Nucleus accumbens (tissue), 56 donors: ENCODE measurements at regions not wholly inside any gene's neighbourhood (a gene's known extent, or its start where the extent isn't known, plus 50 kb on each side); places are given as distances from the start of the nearest gene placed in this dataset.
"Not testable (repeated sequence)": the region's sequence is repeated elsewhere in the genome, so short reads cannot be mapped to it uniquely, and the experiment has no call there.

Experiments
- DNase-seq, 56 donors: peaks; one replicate each; lab custom pipeline; 2025; lab: John Stamatoyannopoulos, UW

DNA sequence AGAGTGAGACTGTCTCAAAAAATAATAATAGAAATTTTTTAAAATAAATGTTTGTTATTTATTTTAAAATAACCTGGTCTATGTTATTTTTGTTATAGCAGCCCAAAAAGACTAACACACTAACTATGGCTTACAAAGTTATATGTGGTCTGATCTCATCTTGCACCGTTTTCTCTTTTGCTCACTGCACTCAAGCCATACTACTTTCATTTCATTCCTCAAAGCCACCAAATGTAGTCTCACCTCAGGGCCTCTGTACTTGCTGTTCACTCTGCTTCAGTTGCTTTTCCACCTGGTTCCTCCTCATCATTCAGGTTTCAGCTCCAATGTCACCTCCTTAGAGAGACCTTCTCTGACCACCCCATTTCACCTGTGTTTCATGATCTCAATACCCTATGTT is 55.2 kb upstream of the MDM1 start:
- no peak for DNase-seq

DNA sequence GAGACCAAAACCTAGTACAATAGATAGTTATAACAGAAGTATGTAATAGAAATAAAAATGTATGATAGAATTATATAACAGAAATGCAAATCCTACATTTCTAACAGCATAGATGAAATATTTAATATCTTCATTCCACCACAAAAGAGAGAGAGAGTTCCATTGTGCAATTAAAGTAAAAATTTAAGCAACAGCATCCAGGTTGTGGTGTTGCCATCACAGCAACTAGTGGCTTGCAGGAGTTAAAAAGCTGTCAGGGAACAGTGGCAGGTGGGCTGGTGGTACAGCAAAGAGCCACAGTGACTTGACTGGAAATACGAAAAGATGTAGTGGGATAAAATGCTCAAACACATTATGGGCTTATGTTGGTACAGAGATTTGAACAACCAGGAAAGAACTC is 57.1 kb upstream of the MDM1 start:
- no peak for DNase-seq

DNA sequence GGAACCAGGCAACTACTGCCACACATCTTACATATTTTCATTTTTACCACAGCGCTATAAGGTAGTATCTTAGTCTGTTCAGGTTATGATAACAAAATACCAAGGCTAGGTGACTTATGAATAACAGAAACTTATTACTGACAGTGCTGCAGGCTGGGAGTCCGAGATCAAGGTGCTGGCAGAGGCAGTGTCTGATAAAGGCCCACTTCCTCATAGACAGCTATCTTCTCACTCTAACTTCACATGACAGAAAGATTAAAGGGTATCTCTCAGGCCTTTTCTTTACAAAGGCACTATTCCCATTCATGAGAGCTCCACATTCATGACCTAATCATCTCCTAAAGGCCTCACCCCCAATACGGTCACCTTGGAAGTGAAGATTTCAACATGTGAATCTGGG is 59.8 kb upstream of the MDM1 start:
- DNase-seq: no peak

DNA sequence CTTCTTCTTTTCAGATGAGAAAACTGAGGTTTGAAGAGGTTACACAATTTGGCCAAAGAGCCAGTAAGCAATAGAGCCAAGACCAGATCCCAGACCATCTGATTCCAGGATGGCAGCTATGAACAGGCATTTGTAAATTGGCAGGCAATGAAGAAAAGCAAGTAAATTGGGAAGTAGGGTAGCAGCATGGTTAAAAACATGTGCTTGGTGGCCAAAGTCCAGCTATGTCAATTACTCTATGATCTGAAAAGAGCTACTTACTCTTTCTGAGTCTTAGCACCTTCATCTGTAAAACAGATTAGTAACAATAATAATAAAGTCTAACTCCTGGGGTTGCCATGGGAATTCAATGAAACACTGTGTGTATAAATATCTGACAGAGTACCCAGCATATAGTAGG is 60.2 kb upstream of the MDM1 start:
- no peak for DNase-seq

DNA sequence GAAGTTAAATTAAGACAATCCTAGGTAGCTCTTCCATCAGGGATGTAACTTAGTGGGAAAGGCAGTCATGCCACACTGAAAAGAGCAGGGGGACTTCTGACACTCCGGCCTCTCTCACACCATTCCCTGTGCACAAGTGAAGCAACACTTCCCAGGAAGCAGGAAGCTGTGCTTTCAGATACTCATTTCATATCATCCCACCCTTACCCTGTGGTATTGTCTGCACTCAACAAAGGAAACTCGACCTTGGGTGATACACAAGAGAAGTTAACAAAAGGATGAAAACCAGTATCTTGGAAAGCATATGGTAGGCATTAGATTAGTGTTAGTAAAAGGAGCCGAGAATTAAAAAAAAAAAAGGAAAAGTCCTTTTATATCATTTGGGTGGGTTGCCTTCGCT is 61.3 kb upstream of the MDM1 start:
- no peak for DNase-seq

DNA sequence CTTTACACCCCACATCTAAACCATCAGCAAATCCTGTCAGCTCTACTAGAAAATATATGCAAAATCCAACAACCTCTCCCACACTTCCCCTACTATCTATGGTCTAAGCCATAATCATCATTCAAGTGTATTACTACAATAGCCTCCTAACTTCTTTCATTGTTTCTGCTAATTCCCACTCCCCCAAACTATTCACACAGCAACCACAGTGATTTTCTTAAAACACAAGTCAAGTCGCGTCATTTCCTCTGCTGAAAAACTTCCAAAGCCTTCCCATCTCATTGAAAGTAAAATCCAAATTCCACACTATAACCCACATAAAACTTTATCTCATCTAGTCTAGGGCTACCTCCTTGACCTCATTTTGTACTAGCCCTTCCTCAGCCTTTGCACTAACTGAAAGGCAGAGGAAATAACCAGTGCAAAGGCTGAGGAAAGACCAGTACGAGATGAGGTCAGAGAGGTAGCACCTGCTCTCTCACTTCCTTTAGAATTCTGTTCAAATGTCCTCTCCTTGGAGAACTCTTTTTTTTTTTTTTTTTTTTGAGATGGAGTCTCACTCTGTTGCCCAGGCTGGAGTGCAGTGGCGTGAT is 65.5 kb upstream of the MDM1 start:
- no peak for DNase-seq

DNA sequence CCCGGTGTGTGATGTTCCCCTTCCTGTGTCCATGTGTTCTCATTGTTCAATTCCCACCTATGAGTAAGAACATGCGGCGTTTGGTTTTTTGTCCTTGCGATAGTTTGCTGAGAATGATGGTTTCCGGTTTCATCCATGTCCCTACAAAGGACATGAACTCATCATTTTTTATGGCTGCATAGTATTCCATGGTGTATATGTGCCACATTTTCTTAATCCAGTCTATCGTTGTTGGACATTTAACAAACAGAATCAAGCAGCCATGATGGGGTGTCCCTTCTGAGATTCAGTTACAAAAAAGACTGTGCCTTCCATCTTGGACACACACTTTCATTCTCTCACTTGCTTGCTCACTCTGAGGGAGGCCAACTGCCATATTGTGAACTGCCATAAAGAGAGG is 66.5 kb upstream of the MDM1 start:
- not testable (repeated sequence) for DNase-seq

DNA sequence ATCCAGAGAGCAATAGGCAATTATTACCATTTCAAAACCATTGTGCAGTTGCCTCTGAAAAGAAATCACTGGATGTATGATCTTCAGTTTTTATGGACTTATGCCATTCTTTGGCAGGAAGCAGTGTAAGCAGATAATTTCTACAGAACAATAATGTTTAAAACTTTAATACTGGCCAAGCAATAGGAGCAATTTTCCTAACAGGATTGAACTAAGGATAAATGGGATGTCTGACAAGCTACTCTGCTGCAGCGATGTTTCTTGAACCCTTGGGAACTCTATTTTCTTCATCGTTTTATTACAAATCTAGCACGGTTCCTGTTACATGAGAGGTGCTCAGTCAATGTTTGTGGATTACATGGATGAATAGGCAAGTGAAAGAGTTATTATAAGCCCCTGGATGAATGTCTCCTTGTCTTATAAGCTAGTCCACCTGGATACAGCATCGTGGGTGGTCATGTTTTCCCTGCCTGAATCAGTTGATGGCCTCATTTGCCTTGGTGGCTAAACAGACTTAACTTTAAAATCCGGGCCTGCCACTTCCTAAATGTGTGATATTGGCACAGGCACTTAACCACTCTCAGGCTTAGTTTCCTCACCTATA is 68.2 kb upstream of the MDM1 start:
- no peak for DNase-seq

DNA sequence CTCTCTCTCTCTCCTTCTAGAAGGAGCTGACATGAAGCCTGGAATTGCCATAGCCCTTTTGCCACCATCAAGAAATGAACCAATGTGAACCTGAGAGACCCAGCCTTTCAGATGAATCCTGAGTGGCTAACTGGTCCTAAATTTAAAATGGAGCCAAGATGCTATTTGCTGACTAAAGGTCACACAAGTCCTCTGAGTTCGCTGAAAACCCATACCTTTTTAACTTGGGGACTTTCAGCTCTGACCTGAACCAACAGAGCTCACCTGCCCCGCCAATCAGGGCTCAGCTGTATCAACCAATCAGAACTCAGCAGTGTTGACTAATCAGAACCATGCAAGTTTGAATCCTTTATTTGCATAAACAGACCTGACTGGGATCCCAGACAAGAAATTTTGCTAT is 70.3 kb upstream of the MDM1 start:
- no peak for DNase-seq

DNA sequence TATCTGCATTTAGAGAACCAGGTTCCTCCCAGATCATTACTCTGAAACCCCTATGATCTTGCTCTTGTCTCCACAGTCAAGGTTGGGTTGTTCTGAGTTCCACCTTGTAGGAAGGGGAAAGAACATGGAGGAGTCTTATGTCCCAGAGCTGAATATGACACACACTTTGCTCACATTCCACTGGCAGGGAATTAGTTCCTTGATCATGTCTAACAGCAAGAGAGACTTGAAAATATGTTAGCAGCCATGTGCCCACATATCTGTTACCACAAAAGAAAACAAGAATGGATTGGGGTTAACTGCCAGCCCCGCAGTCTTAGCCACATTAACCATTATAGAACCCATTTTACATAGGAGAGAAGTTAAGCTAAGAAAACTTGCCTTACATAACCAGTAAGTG is 71.1 kb upstream of the MDM1 start:
- no peak for DNase-seq

DNA sequence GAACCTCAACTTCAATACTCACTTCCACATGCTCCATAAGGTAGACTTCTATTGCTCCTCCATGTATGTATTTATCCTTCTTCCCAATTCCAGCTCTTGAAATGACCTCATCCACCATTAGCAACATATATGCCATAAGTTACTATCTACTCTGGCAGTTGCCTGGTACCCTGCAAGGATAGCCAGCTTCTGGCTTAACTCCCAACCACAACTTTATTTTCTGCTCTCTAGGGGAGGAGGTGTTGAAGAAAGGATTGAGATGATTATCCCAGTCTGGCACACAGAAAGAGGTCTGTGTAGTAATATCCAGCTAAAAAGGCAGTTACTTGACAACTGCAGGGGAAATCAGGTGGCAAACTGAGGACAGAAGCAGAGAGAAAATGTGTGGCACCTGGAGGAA is 71.5 kb upstream of the MDM1 start:
- no peak for DNase-seq

DNA sequence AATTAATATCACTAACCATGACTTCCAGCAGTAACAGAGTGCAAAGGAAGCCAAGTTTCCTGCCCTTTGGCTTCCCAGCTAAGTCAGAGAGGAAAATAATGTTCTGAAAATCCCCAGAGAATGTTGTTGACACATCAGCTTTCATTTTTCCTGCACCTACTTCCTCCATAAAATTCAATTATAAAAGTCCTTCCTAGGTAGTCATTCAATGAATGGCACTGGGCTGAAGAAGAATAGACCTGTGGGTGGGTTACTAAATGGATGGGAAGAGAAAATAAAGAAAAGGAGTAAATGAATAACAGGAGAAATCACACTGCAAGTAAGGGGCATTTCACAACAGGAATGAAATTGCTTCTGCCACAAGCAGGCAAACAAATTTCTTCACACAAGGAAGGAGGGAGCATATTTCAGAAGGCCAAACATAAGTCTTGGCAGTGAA is 73.2 kb upstream of the MDM1 start:
- no peak for DNase-seq

DNA sequence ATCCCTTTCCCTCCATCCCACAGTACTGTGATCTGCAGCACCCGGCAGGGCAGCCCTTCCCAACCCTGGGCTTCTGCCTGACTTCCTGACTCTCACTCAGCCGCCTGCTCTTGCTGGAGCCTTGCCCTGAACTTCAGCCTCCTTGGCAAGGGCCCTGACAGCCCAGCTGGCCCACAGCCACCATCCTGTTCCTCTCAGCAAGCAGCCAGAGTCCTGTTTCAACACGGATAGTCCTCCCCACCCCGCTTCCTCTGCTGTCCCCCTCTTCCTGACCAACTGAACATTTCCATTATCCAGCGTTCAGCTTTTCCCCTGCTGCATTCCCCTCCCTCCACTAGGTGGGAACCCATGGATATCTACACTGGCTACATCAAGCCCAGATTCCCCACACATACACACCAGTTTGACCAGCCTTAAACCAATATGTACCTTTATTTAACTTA is 74.0 kb upstream of the MDM1 start:
- DNase-seq: peak in 50 of 56 donors; percentile 2 to 74 (median 34)

DNA sequence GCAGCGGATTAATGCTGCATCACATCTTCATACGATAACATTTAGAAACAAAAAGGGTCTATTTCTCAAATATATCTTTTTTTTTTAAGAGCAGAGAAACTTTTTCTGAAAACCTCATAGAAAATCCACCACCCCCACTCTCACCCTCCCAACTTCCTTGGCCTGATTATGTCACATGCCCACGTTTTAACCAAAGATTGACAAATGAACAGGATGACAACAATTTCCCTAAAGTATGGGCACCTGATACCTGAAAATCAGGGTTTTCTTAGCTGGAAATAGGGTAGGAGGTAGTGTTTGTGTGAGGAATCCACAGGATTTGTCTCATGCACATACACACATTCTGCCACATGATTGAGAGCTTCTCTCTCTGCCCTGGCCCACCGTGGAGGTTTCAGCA is 74.7 kb upstream of the MDM1 start:
- DNase-seq: no peak

DNA sequence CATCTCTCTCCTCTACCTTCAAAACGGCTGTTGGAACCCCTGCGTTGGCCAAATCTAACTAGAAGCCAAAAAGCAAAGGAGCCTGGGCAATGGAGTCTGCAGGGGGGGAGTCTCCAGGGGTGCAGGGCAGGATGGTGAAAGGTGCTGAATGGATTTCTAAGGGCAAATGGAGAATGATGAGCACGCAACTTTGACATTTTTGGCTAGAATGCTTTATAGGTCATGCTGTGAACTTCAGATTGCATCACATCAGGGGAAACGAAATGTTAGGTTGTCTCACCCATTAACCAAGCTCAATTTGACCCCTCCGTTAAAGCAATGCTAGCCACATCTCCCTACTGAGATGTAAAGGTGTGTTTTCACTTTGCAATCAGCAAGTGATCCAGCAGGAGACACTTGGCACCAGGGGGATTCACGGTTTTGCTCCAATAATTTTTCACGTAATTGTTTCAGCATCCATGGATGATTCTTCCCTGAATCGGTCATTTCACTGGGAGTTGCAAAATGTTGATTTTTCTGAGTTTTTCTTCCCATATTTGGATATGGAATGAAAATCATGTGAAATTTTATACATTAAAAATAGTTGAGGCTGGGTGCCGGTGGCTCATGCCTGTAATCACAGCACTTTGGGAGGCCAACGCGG is 78.0 kb upstream of the MDM1 start:
- DNase-seq: no peak

DNA sequence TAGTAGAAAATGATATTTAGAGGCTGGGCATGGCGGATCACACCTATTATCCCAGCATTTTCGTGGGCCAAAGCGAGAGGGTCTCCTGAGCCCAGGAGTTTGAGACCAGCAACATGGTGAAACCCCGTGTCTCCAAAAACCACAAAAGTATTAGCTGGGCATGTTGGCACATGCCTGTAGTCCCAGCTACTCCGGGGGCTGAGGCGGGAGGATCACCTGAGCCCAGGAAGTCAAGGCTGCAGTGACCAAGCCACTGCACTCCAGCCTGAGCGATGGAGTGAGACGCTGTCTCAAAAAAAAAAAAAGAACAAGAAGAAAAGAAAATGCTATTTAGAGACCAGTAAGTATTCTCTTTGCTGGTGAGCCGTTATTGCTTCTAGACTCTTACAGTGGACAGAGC is 79.2 kb upstream of the MDM1 start:
- no peak for DNase-seq

DNA sequence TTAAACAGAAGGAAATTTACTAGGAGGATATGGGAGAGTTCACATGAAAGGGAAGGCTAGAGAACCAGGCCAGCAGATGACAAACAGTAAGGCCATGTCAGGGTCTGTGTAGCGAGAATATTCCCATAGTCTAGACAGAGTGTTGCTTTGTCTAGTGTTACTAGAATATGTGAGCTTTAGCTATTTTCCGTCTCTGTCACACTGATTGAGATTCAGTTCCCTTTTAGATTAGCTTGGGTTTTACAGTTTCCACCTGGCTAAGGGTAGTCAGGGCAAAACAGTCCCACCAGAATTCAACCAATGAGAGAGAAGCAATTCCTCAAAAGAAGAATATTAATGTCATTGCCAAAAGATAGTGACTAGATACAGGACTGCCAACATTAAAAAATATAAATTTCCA is 82.8 kb upstream of the MDM1 start:
- no peak for DNase-seq

DNA sequence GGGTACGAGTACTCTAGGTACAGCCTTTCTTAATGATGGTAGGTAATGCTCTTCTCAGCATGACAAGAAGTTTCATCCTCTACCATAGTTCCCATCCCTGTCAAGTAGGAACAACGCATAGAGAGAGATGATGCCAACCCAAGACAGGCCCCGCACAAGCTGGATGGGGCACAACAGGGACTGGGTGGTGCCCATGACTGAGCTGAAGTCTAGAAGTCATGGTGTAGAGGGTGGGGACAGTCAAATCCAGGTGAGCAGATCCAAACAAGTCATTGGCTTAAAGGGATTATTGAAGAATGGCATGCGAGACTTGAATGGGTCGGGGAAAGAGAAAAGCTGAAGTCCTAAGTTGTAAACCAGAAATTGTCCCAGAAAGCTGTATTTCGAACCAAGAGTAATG is 84.2 kb upstream of the MDM1 start:
- no peak for DNase-seq

DNA sequence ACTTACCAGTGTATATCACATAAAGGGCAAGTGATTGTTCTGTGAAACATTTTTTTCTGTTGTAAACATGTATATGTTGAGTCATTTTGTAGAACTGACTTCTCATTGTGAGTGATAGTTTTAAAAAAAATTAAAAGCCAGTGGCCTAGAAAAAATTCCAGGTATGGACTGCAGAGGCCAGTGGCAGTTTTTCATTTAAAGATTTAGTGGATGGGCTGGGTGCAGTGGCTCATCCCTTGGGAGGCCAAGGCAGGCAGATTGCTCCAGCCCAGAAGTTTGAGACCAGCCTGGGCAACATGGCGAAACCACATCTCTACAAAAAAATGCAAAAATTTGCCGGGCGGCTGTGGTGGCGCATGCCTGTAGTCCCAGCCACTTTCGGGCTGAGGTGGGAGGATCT is 84.7 kb upstream of the MDM1 start:
- DNase-seq: no peak

DNA sequence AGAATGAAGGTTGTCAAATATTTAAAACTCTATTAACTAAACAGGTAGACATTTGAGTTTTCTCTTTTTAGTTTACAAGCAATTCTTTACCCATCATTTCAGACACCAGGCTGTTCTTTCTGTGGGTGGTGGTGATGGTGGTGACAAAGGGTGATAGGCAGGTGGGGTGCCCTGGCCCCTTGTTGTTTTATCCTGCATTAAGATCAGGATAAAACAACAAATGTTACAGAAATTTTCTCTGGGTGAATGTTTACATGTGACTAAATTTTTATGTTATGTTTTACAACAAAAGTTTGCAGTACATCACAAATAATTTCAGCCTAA is 85.9 kb upstream of the MDM1 start:
- no peak for DNase-seq

DNA sequence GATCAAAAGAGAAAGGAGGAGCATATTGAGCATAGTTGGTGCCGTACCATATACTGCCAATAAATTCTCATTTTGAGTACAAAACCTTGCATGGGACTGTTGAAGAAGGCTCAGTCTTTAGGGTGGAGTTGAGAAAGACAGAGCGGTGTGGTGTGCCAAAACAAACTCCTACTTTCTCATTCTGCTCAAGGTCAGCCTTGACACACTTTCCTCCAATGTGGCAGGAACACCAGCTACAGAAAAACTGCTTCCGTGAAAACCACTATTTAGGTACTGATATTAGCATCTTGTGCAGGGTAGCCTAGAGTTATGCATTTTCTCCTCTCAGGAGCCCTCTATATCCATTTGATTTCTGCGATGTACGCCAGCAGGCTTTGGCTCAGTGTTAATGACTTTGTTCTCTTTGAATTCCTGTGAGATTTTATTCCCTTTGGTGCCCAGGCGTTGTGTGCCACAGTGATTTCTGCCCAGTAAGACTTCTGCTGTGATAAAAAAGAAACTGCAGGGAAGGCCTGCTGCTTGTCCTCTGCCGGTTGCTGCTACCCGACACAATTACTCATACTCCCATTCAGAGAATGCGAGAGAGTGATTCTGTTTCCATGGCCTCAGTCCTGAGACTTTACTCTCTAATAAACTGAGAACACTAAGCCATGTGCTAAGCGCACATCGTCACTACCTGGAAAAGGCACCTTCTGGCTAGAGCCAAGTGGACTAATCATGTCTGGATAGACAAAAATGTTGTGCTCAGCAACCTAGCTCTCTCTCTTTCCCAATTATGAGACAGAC is 88.3 kb upstream of the MDM1 start:
- peak in 3 of 56 donors; percentile 2 to 13 (median 4) for DNase-seq

DNA sequence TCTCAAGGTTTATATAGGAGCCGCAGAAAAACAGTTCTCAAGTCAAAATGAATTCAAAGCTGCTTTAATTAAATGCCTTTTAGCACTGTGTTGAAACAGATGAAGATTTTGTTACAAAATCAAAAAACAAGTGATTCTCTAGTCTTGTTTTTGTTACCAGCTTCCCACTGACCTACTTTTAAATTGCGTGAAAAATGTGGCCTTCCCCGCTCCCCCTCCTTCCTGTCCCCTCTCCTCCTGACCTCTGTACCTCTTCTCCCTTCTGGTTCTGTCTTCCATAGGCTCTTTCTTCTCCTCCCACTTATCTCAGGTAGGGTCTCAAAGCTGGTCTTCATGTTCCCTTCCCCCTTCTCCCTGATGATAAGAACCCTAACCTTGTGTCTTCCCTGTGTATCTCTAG is 90.0 kb upstream of the MDM1 start:
- no peak for DNase-seq
